Thyroid gland (tissue), 4 donors: ENCODE measurements at regions not wholly inside any gene's neighbourhood (a gene's known extent, or its start where the extent isn't known, plus 50 kb on each side); places are given as distances from the start of the nearest gene placed in this dataset.
A peak's percentile ranks its signal among the peaks of the same experiment; 100 is the strongest.

Experiments
- POLR2A ChIP-seq, 2 donors: fragments of 450-650 bp; IDR thresholded peaks; one replicate each; pipeline ENCODE4 v1.6.1; 2017; ENCODE audit warnings: antibody characterized with exemption in 2 of 2, mild to moderate bottlenecking in 2 of 2, moderate library complexity in 1 of 2
- TF ChIP-seq, protein P1 (sequence below), 6 experiments: fragments of 200-600 bp in 3 of 6; fragments of 450-650 bp in 3 of 6; sonication (generic) in 3 of 6; IDR thresholded peaks; one replicate each; pipeline ENCODE4 v1.5.1; 2016 to 2019; ENCODE audit warnings: antibody characterized with exemption in 6 of 6, mild to moderate bottlenecking in 2 of 6, inconsistent platforms in 1 of 6, moderate library complexity in 1 of 6

GRCh38 chr18:72086421-72086820 is 457.7 kb downstream of the CBLN2 start:
- TF ChIP-seq POLR2A (IDR thresholded peaks at IDR 0.05), result no peak
- TF ChIP-seq, protein P1, sequence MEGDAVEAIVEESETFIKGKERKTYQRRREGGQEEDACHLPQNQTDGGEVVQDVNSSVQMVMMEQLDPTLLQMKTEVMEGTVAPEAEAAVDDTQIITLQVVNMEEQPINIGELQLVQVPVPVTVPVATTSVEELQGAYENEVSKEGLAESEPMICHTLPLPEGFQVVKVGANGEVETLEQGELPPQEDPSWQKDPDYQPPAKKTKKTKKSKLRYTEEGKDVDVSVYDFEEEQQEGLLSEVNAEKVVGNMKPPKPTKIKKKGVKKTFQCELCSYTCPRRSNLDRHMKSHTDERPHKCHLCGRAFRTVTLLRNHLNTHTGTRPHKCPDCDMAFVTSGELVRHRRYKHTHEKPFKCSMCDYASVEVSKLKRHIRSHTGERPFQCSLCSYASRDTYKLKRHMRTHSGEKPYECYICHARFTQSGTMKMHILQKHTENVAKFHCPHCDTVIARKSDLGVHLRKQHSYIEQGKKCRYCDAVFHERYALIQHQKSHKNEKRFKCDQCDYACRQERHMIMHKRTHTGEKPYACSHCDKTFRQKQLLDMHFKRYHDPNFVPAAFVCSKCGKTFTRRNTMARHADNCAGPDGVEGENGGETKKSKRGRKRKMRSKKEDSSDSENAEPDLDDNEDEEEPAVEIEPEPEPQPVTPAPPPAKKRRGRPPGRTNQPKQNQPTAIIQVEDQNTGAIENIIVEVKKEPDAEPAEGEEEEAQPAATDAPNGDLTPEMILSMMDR (IDR thresholded peaks at IDR 0.05), result peak in 2 of 6 experiments; percentile 28 to 37
